Esophagus muscularis mucosa (tissue), 3 donors: ENCODE measurements at regions not wholly inside any gene's neighbourhood (a gene's known extent, or its start where the extent isn't known, plus 50 kb on each side); places are given as distances from the start of the nearest gene placed in this dataset.

Source experiments
- POLR2A ChIP-seq: fragments of 450-650 bp; IDR thresholded peaks from one replicate; pipeline ENCODE4 v1.6.1; 2017; ENCODE audit warnings: antibody characterized with exemption, moderate library complexity, mild to moderate bottlenecking, low read depth
- POLR2AphosphoS5 ChIP-seq, 2 donors: sonication (generic); formaldehyde crosslinking; IDR thresholded peaks; one replicate each; pipeline ENCODE4 v1.6.1; 2017; ENCODE audit warnings: antibody characterized with exemption in 2 of 2
- TF ChIP-seq, protein P1 (sequence below), 3 experiments: fragments of 200-600 bp in 2 of 3; fragments of 450-650 bp in 1 of 3; sonication (generic) in 2 of 3; IDR thresholded peaks; one replicate each; pipeline ENCODE4 v1.5.1; 2017 to 2019; ENCODE audit warnings: antibody characterized with exemption in 3 of 3, mild to moderate bottlenecking in 2 of 3, moderate library complexity in 1 of 3

DNA sequence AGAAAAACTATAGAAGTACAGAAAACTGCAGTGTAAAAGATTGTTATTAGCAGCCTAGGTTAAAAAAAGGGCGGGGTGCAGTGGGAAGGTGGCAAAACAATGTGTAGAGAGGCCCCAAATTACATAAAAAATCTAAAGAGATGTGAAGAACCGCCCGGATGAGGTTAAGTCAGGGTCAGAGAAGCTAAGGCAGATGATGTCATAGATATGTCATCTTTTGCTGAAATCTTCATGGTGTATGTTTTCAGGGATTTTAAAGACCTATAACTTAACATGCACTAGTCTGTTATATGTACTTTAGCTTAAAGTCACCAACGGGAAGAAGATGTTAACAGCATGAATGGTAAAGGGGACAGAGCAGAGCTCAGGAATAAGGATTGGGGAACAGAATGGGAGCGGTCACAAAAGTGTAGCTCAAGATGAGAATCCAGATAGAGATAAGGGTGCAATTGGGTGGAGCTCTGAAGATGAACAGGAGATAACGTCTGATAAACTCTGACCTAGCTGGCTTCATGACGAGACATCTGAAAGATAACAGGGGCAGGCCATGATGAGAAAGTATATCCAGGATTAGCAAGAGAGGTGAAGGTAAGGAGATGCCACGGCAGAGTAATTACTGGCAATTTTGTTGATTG, 83.4 kb downstream of the TFAP2A start:
- TF ChIP-seq, protein P1, sequence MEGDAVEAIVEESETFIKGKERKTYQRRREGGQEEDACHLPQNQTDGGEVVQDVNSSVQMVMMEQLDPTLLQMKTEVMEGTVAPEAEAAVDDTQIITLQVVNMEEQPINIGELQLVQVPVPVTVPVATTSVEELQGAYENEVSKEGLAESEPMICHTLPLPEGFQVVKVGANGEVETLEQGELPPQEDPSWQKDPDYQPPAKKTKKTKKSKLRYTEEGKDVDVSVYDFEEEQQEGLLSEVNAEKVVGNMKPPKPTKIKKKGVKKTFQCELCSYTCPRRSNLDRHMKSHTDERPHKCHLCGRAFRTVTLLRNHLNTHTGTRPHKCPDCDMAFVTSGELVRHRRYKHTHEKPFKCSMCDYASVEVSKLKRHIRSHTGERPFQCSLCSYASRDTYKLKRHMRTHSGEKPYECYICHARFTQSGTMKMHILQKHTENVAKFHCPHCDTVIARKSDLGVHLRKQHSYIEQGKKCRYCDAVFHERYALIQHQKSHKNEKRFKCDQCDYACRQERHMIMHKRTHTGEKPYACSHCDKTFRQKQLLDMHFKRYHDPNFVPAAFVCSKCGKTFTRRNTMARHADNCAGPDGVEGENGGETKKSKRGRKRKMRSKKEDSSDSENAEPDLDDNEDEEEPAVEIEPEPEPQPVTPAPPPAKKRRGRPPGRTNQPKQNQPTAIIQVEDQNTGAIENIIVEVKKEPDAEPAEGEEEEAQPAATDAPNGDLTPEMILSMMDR (IDR thresholded peaks at IDR 0.05): no peak
- TF ChIP-seq POLR2A: no peak
- no peak for TF ChIP-seq POLR2AphosphoS5 (IDR thresholded peaks at IDR 0.05)
